HG03354 (cell line): ENCODE measurements at regions not wholly inside any gene's neighbourhood (a gene's known extent, or its start where the extent isn't known, plus 50 kb on each side); places are given as distances from the start of the nearest gene placed in this dataset.
"Not testable (repeated sequence)": the region's sequence is repeated elsewhere in the genome, so short reads cannot be mapped to it uniquely, and the experiment has no call there.

Experiments used
- ATAC-seq: cut with Tn5 transposase; IDR thresholded peaks from one replicate; pipeline ENCODE4 v1.9.1; 2021; ENCODE audit warnings: mild to moderate bottlenecking; ENCODE audit not compliant: unreplicated experiment, poor library complexity, severe bottlenecking

- no peak for ATAC-seq
These were observed 86.7 kb upstream of the BACH2 start for GRCh38 chr6:90383196-90383822.

GRCh38 chr6:90382760-90383159 lies 86.1 kb upstream of the BACH2 start:
- ATAC-seq = no peak

GRCh38 chr6:90375681-90376439 lies 79.2 kb upstream of the BACH2 start:
- ATAC-seq = no peak

GRCh38 chr6:90374201-90374600 lies 77.6 kb upstream of the BACH2 start:
- no peak for ATAC-seq

DNA sequence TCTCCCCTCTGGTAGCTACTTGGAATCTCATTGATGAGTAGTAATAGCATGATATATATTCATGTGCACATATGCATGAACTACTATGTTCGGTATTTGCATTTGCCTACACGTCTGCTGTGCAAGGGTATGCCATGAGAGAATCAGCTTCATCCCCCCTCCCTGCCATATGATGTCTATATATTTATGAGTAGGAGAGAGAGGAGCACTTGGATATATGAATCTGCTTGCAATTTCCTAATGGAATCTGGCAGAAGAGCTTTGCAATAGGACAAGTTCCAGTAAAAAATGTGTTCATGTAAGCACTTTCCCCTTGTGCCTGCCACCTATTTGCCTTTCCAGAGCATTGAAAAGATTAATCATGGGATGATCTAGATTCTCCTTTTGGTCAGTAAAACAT lies 76.2 kb upstream of the BACH2 start:
- no peak for ATAC-seq

DNA sequence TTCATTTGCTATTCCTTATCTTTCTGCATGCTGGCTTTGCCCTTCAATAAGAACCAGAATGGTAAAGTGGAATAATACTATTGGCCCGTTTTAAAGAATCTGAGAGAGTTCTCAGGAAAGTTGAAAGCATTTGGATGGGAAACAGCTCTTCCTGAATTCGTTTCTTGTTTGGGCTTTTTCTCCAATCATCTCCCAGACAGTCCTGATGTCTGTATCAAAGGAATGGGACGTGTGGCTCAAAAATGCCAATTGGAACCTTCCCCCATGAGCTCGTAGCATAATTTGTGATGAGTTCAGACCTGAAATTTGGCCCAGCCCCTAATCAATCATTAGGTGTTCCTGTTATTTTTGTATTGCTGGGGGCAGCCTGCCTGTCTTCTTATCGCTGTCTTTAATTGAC lies 75.8 kb upstream of the BACH2 start:
- no peak for ATAC-seq

DNA sequence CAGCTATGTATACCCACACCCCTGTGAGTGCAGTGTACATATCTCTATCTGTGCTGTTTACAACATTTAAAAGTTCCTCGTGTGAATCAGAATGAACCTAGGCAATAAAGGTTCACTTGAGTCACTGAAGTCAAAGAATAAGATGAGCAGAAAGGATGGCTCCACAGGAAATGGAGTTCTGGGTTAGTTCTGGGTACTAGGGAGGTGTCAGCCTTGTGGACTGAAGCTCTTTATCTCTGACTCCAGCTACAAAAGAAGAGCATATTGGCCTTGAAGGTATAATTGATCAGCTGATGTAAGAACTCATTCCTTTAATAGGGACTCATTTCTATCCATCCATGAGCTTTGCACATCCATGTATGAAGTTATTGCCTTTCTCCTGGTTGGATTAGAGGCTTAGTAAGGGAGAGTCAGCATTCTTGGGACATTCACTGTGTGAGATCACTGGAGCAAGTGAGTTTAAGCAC lies 73.9 kb upstream of the BACH2 start:
- no peak for ATAC-seq

- ATAC-seq = no peak
These were observed 73.0 kb upstream of the BACH2 start for GRCh38 chr6:90369651-90370050.

DNA sequence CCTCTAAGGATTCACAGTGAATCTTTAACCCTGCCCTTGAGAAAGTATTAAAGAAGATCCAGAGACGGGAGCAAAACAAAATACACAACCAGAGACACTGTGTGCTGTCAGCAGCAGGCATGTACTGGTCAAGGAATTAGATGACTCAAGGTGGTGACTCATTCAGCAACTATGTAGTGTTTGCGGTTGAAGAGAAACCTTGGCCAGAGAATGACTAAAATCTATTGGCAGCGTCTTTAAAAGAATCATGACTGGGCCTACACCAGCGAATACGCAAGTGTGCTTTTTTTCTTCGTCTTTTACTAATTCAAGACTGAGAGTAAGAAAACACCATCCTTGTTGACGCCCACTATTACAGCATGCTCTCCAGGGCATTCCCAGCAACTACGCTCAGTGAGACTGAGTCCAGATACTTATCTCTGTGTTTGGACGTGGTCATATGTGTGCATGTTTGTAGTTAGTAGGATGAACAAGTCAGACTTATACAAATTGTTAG lies 72.4 kb upstream of the BACH2 start:
- peak; percentile 100 for ATAC-seq

GRCh38 chr6:90368601-90369000 lies 72.0 kb upstream of the BACH2 start:
- ATAC-seq = no peak

GRCh38 chr6:90368001-90368400 lies 71.4 kb upstream of the BACH2 start:
- ATAC-seq = no peak

DNA sequence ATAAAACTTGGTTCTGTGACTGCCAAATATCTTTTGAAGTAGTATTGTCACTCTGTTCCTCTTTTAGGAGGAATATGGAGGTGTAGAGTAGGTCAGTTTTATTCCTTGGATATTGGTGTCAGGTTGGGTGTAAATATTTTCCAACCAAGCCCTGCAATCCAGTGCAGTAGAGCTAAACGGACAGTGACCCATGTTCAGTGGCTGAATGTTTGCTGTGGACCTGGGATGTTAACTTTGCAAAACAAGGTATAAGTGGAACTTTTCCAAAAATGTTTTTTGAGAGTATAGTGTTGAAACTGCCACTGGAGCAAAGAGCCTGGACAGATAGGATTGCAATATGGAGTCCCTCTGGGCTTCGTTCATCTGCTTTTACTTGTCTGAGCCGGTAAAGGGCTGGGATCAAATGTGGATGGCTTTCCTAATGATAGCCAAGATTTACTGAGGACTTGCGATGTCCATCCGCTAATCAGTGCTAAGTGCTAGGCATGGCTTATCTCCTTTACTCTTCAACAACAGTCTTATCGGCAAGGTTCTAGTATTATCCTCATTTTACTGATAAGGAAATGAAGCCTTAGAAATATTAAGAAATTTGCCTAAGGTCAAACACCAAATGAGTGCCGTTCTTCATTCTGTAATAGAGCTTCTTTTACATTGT lies 69.0 kb upstream of the BACH2 start:
- no peak for ATAC-seq

DNA sequence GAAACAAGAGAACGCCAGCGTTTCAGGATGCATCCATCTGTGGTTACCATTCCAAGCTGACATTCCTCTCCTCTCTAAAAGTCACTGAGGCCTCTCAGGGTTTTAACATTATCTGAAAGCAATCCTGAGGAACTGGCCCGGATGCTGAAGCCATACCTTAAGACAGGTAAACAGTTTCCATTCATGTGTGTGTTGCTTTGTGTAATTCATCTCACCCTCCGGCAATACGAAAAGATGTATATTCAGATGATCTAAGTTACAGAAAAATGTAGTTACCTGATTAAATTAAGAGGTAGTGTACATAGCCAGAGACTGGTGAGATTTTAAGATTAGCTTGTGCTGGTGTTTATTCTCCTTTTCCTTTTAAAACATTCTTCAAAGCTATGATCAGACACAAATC lies 68.4 kb upstream of the BACH2 start:
- no peak for ATAC-seq

DNA sequence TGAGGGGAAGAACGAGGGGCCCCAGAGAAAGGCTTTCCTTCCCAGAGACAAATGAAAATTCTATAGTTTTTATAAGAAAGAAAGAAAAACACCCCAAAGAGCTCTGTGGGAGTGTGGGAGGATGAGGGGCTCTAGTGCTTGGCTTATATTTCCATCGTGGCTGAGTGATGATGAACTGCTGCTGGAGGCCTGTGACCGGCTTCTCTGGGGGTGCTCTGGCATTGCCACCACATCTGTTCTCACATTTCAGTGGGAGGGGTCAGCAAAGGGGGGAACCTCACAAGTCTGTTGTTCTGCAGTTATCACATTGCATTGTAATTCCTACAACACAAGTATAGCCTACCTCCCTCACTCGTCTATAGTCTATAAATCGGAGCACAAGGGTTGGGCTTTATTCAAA lies 67.6 kb upstream of the BACH2 start:
- ATAC-seq = no peak

- no peak for ATAC-seq
These were observed 65.7 kb upstream of the BACH2 start for GRCh38 chr6:90362318-90362717.

DNA sequence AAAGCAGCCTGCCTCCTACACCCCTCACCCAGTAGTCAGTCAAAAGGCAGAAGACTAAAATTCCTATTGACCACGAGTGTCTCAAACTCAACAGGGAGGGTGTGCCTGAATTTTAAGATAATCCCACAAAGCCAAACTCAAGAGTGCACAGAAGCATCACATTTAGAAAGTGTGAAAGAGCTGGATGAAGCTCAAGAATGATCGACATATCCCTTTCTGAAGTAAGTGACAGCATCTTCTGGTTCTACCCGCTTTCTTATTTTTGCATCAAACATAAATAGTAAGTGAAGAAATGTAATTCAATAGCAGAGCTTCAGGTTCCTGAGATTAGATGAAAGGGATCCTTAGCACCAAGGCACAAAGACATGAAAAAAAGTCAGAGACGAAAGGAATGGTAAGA lies 64.5 kb upstream of the BACH2 start:
- no peak for ATAC-seq

DNA sequence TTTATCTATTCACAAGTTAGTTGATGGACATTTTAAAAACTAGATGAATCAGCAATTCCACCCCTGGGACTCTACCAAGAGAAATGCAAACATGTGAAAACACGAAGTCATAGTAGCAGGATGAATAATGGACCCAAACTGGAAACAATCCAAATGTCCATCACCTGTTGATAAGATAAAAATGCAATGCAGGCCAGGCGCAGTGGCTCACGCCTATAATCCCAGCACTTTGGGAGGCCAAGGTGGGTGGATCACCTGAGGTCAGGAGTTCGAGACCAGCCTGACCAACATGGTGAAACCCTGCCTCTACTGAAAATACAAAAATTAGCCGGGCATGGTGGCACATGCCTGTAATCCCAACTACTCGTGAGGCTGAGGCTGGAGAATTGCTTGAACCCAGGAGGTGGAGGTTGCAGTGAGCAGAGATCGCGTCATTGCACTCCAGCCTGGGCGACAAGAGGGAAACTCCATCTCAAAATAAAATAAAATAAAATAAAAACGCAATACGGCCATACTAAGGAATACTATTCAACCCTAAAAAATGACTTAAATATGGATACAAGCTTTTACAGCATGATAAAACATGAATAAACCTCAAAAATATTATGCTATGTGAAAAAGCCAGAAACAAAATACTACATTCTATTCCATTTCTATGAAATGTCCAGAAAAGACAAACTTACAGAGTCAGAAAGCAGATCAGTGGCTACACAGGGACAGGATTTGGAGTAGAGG lies 61.6 kb upstream of the BACH2 start:
- ATAC-seq = not testable (repeated sequence)

- no peak for ATAC-seq
These were observed 59.4 kb upstream of the BACH2 start for GRCh38 chr6:90356012-90356421.

DNA sequence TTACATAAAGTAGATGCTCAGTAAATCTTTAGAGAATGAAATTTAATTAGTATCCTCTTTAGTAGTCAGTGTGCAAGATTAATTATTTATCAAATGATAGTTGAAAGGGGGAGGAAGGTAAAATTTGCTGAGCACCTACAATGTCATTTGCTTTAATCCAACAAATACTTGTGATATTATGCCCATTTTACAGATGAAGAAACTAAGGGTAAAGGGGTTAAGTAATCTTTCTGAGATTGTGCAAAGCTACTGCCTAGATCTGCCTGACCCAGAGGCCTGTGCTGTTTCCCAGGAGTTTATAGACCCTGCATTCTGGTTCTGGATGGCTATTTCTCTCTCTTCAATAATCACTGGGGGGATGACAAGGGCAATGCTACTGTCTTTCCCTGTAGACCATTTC lies 58.3 kb upstream of the BACH2 start:
- ATAC-seq = no peak

- no peak for ATAC-seq
These were observed 55.1 kb upstream of the BACH2 start for GRCh38 chr6:90351696-90352095.
